CD4-positive, alpha-beta T cell (primary cell): ENCODE measurements at regions not wholly inside any gene's neighbourhood (a gene's known extent, or its start where the extent isn't known, plus 50 kb on each side); places are given as distances from the start of the nearest gene placed in this dataset.

Experiments
- ATAC-seq: fragments of 200-7000 bp; cut with Tn5 transposase; one replicate; pipeline ENCODE4 v1.10.0; 2022; ENCODE audit warnings: mild to moderate bottlenecking; ENCODE audit not compliant: poor library complexity
- CTCF ChIA-PET: fragments of 350-600 bp; sonication (Branson Sonifier 250); formaldehyde crosslinking; loops from one replicate; lab custom pipeline; 2021; ENCODE audit warnings: antibody characterized with exemption, inconsistent platforms; lab: Charles Lee
- POLR2A ChIA-PET: fragments of 350-600 bp; sonication (Branson Sonifier 250); formaldehyde crosslinking; loops from one replicate; lab custom pipeline; 2021; ENCODE audit warnings: antibody characterized with exemption, inconsistent platforms; lab: Charles Lee
- DNase-seq, 14 experiments: peaks; one replicate each; pipeline ENCODE4 v3.0.0-alpha.2; 2013 to 2020; ENCODE audit warnings: mixed read lengths in 2 of 14
- H3K27ac ChIP-seq, 2 donors: one replicate each; pipeline versions ENCODE4 v1.5.1 to v1.7.0; 2013; ENCODE audit warnings: low read length in 2 of 2, low read depth in 1 of 2, mild to moderate bottlenecking in 1 of 2
- H3K27me3 ChIP-seq, 2 experiments: 1 replicate in 1 of 2; 2 replicates in 1 of 2; pipeline versions ENCODE4 v1.6.1 to v1.7.0; 2013; ENCODE audit warnings: low read length in 2 of 2, control low read depth in 1 of 2, mild to moderate bottlenecking in 1 of 2, moderate library complexity in 1 of 2; ENCODE audit not compliant: insufficient read depth in 2 of 2, control insufficient read depth in 1 of 2
- H3K36me3 ChIP-seq: one replicate; pipeline ENCODE4 v1.6.1; 2013; ENCODE audit warnings: low read length, control low read depth; ENCODE audit not compliant: insufficient read depth
- H3K4me1 ChIP-seq: one replicate; pipeline ENCODE4 v1.6.1; 2013; ENCODE audit warnings: low read length, control low read depth; ENCODE audit not compliant: insufficient read depth
- H3K4me3 ChIP-seq: one replicate; pipeline ENCODE4 v1.5.1; 2013; ENCODE audit warnings: mild to moderate bottlenecking, low read length, moderate library complexity
- H3K9me3 ChIP-seq, 2 experiments: 1 replicate in 1 of 2; 2 replicates in 1 of 2; pipeline versions ENCODE4 v1.6.1 to v1.7.0; 2013; ENCODE audit warnings: low read length in 2 of 2, mild to moderate bottlenecking in 2 of 2, control low read depth in 1 of 2, moderate library complexity in 1 of 2; ENCODE audit not compliant: control insufficient read depth in 1 of 2, insufficient read depth in 1 of 2
- H3K27ac Mint-ChIP-seq: one replicate; pipeline ENCODE4 v1.8.0; 2020; ENCODE audit warnings: mixed read lengths
- H3K27me3 Mint-ChIP-seq: one replicate; pipeline ENCODE4 v1.8.0; 2021; ENCODE audit warnings: mixed read lengths
- H3K36me3 Mint-ChIP-seq: one replicate; pipeline ENCODE4 v1.8.0; 2021; ENCODE audit warnings: low read depth, mixed read lengths
- H3K4me1 Mint-ChIP-seq: one replicate; pipeline ENCODE4 v1.8.0; 2021; ENCODE audit warnings: low read depth, mixed read lengths
- H3K4me3 Mint-ChIP-seq: one replicate; pipeline ENCODE4 v1.8.0; 2020; ENCODE audit warnings: mild to moderate bottlenecking, mixed read lengths
- H3K9me3 Mint-ChIP-seq: one replicate; pipeline ENCODE4 v1.8.0; 2020; ENCODE audit warnings: mixed read lengths
- CTCF ChIP-seq: fragments of 200-600 bp; IDR thresholded peaks from one replicate; pipeline ENCODE4 v1.8.0; 2022; ENCODE audit warnings: antibody characterized with exemption, mild to moderate bottlenecking
- intact Hi-C, 2 experiments: fragments of 100-400 bp; cut with DNase I in 1 of 2; cut with micrococcal nuclease in 1 of 2; formaldehyde crosslinking; loops; one replicate each; pipeline versions ENCODE4 v1.15.1 to v1.9.0; 2023 to 2025; cut with DNase I, micrococcal nuclease

- Histone ChIP-seq H3K4me1 (peaks cover 4% of the 10 kb centered on the region), H3K27ac (no peak overlapping the region), H3K4me3 (no peak overlapping the region), H3K36me3 (no peaks in the 10 kb centered on the region), H3K9me3 (no peaks in the 10 kb centered on the region), H3K27me3 (no peaks in the 10 kb centered on the region)
- Mint-ChIP-seq H3K9me3 (no peaks in the 10 kb centered on the region), H3K27me3 (peaks cover 10% of the 10 kb centered on the region), H3K4me3 (no peak overlapping the region), H3K36me3 (no peaks in the 10 kb centered on the region), H3K27ac (no peak overlapping the region), H3K4me1 (peaks cover 21% of the 10 kb centered on the region)
- DNase-seq = no peak
- ChIA-PET POLR2A (no interaction called here), CTCF (no interaction called here)
- no peak for TF ChIP-seq CTCF
- ATAC-seq = no peak
- intact Hi-C loops = no loop called here
Observed at GRCh38 chr3:25906132-25906906, 116.4 kb downstream of the OXSM start.

GRCh38 chr3:25907081-25907480 lies 117.2 kb downstream of the OXSM start:
- H3K27ac Mint-ChIP-seq = no peak overlapping the region
- no peak overlapping the region for H3K4me3 ChIP-seq
- H3K36me3 Mint-ChIP-seq = no peaks in the 10 kb centered on the region
- peaks cover 10% of the 10 kb centered on the region for H3K27me3 Mint-ChIP-seq
- no peak for TF ChIP-seq CTCF
- H3K36me3 ChIP-seq = no peaks in the 10 kb centered on the region
- H3K27me3 ChIP-seq = no peaks in the 10 kb centered on the region
- no peaks in the 10 kb centered on the region for H3K9me3 ChIP-seq
- H3K4me3 Mint-ChIP-seq = no peak overlapping the region
- peaks cover 22% of the 10 kb centered on the region for H3K4me1 Mint-ChIP-seq
- peaks cover 11% of the 10 kb centered on the region for H3K4me1 ChIP-seq
- ChIA-PET CTCF (no interaction called here), POLR2A (no interaction called here)
- ATAC-seq (no peak), DNase-seq (no peak)
- intact Hi-C loops = no loop called here
- H3K9me3 Mint-ChIP-seq = no peaks in the 10 kb centered on the region
- H3K27ac ChIP-seq = no peak overlapping the region

- Histone ChIP-seq H3K27ac (no peak overlapping the region), H3K36me3 (no peaks in the 10 kb centered on the region), H3K4me3 (no peak overlapping the region), H3K4me1 (peaks cover 11% of the 10 kb centered on the region), H3K9me3 (no peaks in the 10 kb centered on the region), H3K27me3 (no peaks in the 10 kb centered on the region)
- Mint-ChIP-seq H3K27ac (no peak overlapping the region), H3K4me3 (no peak overlapping the region), H3K9me3 (no peaks in the 10 kb centered on the region), H3K27me3 (peaks cover 10% of the 10 kb centered on the region), H3K36me3 (no peaks in the 10 kb centered on the region), H3K4me1 (peaks cover 17% of the 10 kb centered on the region)
- no peak for TF ChIP-seq CTCF
- intact Hi-C loops = loop anchor here (5.0 kb wide), 1 partner anchor 263 kb away; no protein-coding TSS in a partner anchor
- ChIA-PET CTCF (no interaction called here), POLR2A (no interaction called here)
- DNase-seq = no peak
- no peak for ATAC-seq
Observed at GRCh38 chr3:25910105-25910504, 120.2 kb downstream of the OXSM start.
